Endothelial cell of umbilical vein (primary cell): ENCODE measurements at regions not wholly inside any gene's neighbourhood (a gene's known extent, or its start where the extent isn't known, plus 50 kb on each side); places are given as distances from the start of the nearest gene placed in this dataset.
"Not testable (repeated sequence)": the region's sequence is repeated elsewhere in the genome, so short reads cannot be mapped to it uniquely, and the experiment has no call there.

Source experiments
- BruUV-seq: library from RNA; stranded (reverse); fragments of 400-500 nt; replicated peaks from 2 replicates; lab custom pipeline; 2021; lab: Mats Ljungman, UMichigan
- CTCF ChIA-PET: fragments of 300-600, 350-600 bp; sonication (Branson Sonifier 250); formaldehyde crosslinking; loops from one replicate; lab custom pipeline; 2021; ENCODE audit warnings: antibody characterized with exemption, inconsistent platforms; lab: Charles Lee
- POLR2A ChIA-PET: fragments of 300-600, 350-600 bp; sonication (Branson Sonifier 250); formaldehyde crosslinking; loops from one replicate; lab custom pipeline; 2021; ENCODE audit warnings: antibody characterized with exemption, inconsistent platforms; lab: Charles Lee
- DNase-seq: peaks from one replicate; pipeline ENCODE4 v3.0.0-alpha.2; 2011; ENCODE audit warnings: low read depth, low spot score
- FAIRE-seq: peaks from 2 replicates; lab custom pipeline; 2011; peaks lifted over from hg19 to GRCh38; lab: Jason Lieb, UNC
- H2AFZ ChIP-seq: 2 replicates; pipeline ENCODE4 v1.6.0; 2012; ENCODE audit warnings: low read depth, low read length, control low read depth, inconsistent platforms
- H3K27ac ChIP-seq: 2 replicates; pipeline ENCODE4 v1.5.1; 2011; ENCODE audit warnings: low read depth, mild to moderate bottlenecking, control low read depth, low read length, moderate library complexity; ENCODE audit not compliant: insufficient read depth
- H3K27me3 ChIP-seq, 2 experiments: 2 replicates each; pipeline versions ENCODE4 v1.6.0 to v1.6.1; 2011; ENCODE audit warnings: low read length in 2 of 2, mixed read lengths in 1 of 2; ENCODE audit not compliant: control insufficient read depth in 2 of 2, insufficient read depth in 2 of 2
- H3K36me3 ChIP-seq, 2 experiments: 2 replicates in 1 of 2; 3 replicates in 1 of 2; pipeline ENCODE4 v1.5.1; 2011; ENCODE audit warnings: low read length in 2 of 2, mild to moderate bottlenecking in 1 of 2, moderate library complexity in 1 of 2; ENCODE audit not compliant: control insufficient read depth in 2 of 2, insufficient read depth in 2 of 2; ENCODE audit errors: extremely low read depth in 1 of 2
- H3K4me1 ChIP-seq: 3 replicates; pipeline ENCODE4 v1.5.1; 2011; ENCODE audit warnings: mild to moderate bottlenecking, low read length; ENCODE audit not compliant: control insufficient read depth, insufficient read depth; ENCODE audit errors: extremely low read depth
- H3K4me2 ChIP-seq: 2 replicates; pipeline ENCODE4 v1.6.1; 2011; ENCODE audit warnings: low read length, control low read depth, mixed read lengths; ENCODE audit not compliant: insufficient read depth
- H3K4me3 ChIP-seq, 3 experiments: fragments of 200-600 bp in 1 of 3; sonication (generic), shearing (Covaris generic) in 1 of 3; replicated peaks in 1 of 3; 2 replicates each; pipeline ENCODE4 v1.5.1; 2011 to 2016; ENCODE audit warnings: control low read depth in 3 of 3, low read length in 3 of 3, mild to moderate bottlenecking in 2 of 3, inconsistent platforms in 1 of 3, low read depth in 1 of 3, moderate library complexity in 1 of 3; ENCODE audit not compliant: insufficient read depth in 1 of 3
- H3K79me2 ChIP-seq: 2 replicates; pipeline ENCODE4 v1.6.0; 2012; ENCODE audit warnings: low read length, inconsistent platforms; ENCODE audit not compliant: control insufficient read depth, insufficient read depth
- H3K9ac ChIP-seq: replicated peaks from 2 replicates; pipeline ENCODE3; 2011; ENCODE audit warnings: low read length, control low read depth; ENCODE audit not compliant: insufficient read depth; ENCODE audit errors: extremely low read depth
- H3K9me1 ChIP-seq: replicated peaks from 3 replicates; pipeline ENCODE4 v1.6.0; 2011; ENCODE audit warnings: mild to moderate bottlenecking, low read length; ENCODE audit not compliant: control insufficient read depth, insufficient read depth; ENCODE audit errors: extremely low read depth
- H3K9me3 ChIP-seq: replicated peaks from 2 replicates; pipeline ENCODE4 v1.5.1; 2012; ENCODE audit warnings: low read length, inconsistent platforms; ENCODE audit not compliant: control insufficient read depth, insufficient read depth
- H4K20me1 ChIP-seq: replicated peaks from 2 replicates; pipeline ENCODE3; 2011; ENCODE audit warnings: mild to moderate bottlenecking, low read length; ENCODE audit not compliant: control insufficient read depth, insufficient read depth; ENCODE audit errors: extremely low read depth
- EZH2 ChIP-seq: IDR thresholded peaks from 2 replicates; pipeline ENCODE4 v1.6.1; 2012; ENCODE audit warnings: borderline replicate concordance, low read depth, mild to moderate bottlenecking, moderate library complexity, low read length, inconsistent platforms; ENCODE audit not compliant: severe bottlenecking
- FOS ChIP-seq: IDR thresholded peaks from 2 replicates; pipeline ENCODE4 v1.6.1; 2011; ENCODE audit warnings: mild to moderate bottlenecking, low read length, moderate library complexity, borderline replicate concordance; ENCODE audit not compliant: insufficient read depth
- GATA2 ChIP-seq: IDR thresholded peaks from 2 replicates; pipeline ENCODE4 v1.7.0; 2011; ENCODE audit warnings: low read depth, mild to moderate bottlenecking, moderate library complexity, mixed read lengths, low read length; ENCODE audit not compliant: insufficient read length, insufficient read depth
- JUN ChIP-seq: IDR thresholded peaks from 2 replicates; pipeline ENCODE4 v1.6.1; 2011; ENCODE audit warnings: borderline replicate concordance, low read depth; ENCODE audit not compliant: insufficient read length, insufficient read depth
- MYC ChIP-seq: IDR thresholded peaks from one replicate; pipeline ENCODE4 v1.6.1; 2011; ENCODE audit warnings: mild to moderate bottlenecking, low read depth, low read length
- POLR2A ChIP-seq: IDR thresholded peaks from 2 replicates; pipeline ENCODE4 v1.6.1; 2012; ENCODE audit warnings: low read depth, mild to moderate bottlenecking, control low read depth, low read length
- POLR2AphosphoS5 ChIP-seq: IDR thresholded peaks from 2 replicates; pipeline ENCODE4 v1.6.1; 2012; ENCODE audit warnings: low read depth, mild to moderate bottlenecking, control low read depth, low read length, moderate library complexity; ENCODE audit not compliant: insufficient read depth
- dilution Hi-C: fragments of 300-500 bp; cut with MboI; formaldehyde crosslinking; loops from one replicate; pipeline ENCODE4 v1.15.0; 2019; ENCODE audit warnings: low sequenced_read_pairs; ENCODE audit not compliant: extremely low pct_ligation_motif_present
- intact Hi-C: fragments of 100-400 bp; cut with micrococcal nuclease; formaldehyde crosslinking; loops from one replicate; pipeline ENCODE4 v1.10.0; 2022
- TF ChIP-seq, protein P1 (sequence below), 2 donors: IDR thresholded peaks; 1 replicate in 1 of 2; 2 replicates in 1 of 2; pipeline ENCODE4 v1.5.1; 2011; ENCODE audit warnings: low read length in 2 of 2, mild to moderate bottlenecking in 2 of 2, moderate library complexity in 2 of 2, control low read depth in 1 of 2, inconsistent platforms in 1 of 2, low read depth in 1 of 2; ENCODE audit not compliant: insufficient read depth in 1 of 2; ENCODE audit errors: extremely low read depth in 1 of 2
- TF ChIP-seq, protein P2 (sequence below): IDR thresholded peaks from 2 replicates; pipeline ENCODE4 v1.6.1; 2011; ENCODE audit not compliant: insufficient read depth, insufficient read length

- ChIA-PET CTCF (interaction anchor here (0.7 kb wide), 1 partner anchor 125 kb away, joined by 3 read pairs; no protein-coding TSS in a partner anchor), POLR2A (no interaction called here)
- FAIRE-seq (no peak), DNase-seq (no peak)
- TF ChIP-seq POLR2AphosphoS5 = no peak
- TF ChIP-seq POLR2A = no peak
- TF ChIP-seq FOS = no peak
- no peak for TF ChIP-seq EZH2
- TF ChIP-seq, protein P1, sequence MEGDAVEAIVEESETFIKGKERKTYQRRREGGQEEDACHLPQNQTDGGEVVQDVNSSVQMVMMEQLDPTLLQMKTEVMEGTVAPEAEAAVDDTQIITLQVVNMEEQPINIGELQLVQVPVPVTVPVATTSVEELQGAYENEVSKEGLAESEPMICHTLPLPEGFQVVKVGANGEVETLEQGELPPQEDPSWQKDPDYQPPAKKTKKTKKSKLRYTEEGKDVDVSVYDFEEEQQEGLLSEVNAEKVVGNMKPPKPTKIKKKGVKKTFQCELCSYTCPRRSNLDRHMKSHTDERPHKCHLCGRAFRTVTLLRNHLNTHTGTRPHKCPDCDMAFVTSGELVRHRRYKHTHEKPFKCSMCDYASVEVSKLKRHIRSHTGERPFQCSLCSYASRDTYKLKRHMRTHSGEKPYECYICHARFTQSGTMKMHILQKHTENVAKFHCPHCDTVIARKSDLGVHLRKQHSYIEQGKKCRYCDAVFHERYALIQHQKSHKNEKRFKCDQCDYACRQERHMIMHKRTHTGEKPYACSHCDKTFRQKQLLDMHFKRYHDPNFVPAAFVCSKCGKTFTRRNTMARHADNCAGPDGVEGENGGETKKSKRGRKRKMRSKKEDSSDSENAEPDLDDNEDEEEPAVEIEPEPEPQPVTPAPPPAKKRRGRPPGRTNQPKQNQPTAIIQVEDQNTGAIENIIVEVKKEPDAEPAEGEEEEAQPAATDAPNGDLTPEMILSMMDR (IDR thresholded peaks at IDR 0.05; ENCODE audit: extremely low read depth in 1 of 2, insufficient read depth in 1 of 2, low read depth in 1 of 2, low read length in 2 of 2) = no peak
- no peak for TF ChIP-seq GATA2
- TF ChIP-seq, protein P2, sequence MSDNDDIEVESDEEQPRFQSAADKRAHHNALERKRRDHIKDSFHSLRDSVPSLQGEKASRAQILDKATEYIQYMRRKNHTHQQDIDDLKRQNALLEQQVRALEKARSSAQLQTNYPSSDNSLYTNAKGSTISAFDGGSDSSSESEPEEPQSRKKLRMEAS = no peak
- no peak for TF ChIP-seq MYC
- TF ChIP-seq JUN = no peak
- no peaks in the 10 kb centered on the region for H4K20me1 ChIP-seq
- no peaks in the 10 kb centered on the region for H3K79me2 ChIP-seq
- BruUV-seq = no TSS peak
- no peak overlapping the region for H2AFZ ChIP-seq
- intact Hi-C loops (no loop called here), dilution Hi-C loops (no loop called here)
- H3K27me3 ChIP-seq = no peaks in the 10 kb centered on the region
- no peak overlapping the region for H3K4me2 ChIP-seq
- H3K4me1 ChIP-seq = no peaks in the 10 kb centered on the region
- no peaks in the 10 kb centered on the region for H3K9me3 ChIP-seq
- H3K36me3 ChIP-seq = no peaks in the 10 kb centered on the region
- no peak overlapping the region for H3K9ac ChIP-seq
- H3K9me1 ChIP-seq = no peaks in the 10 kb centered on the region
- no peak overlapping the region for H3K4me3 ChIP-seq
- H3K27ac ChIP-seq = no peak overlapping the region
Observed at GRCh38 chr7:46047581-46047980, 126.5 kb upstream of the IGFBP3 start.

DNA sequence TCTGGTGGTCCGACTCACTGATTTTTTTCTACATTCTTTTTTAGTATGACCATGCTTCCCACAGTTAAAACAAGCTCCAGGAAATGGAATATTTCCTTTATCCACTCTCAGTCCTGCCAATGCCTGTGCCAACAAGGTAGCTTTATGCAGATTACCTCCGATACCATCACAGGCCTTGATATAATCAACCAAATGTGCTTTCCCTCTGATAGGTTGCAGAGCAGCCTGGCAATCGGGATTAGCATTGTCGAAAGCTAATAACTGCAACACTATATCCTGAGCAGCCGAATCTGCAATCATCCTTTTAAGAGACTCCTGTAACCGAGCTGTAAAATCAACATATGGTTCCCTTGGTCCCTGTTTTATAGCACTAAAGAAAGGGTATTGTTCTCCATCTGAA is 122.3 kb upstream of the IGFBP3 start:
- H3K4me2 ChIP-seq, H3K4me1 ChIP-seq, H3K79me2 ChIP-seq, H3K9me3 ChIP-seq, H3K4me3 ChIP-seq, H3K36me3 ChIP-seq, H4K20me1 ChIP-seq, H3K9ac ChIP-seq, BruUV-seq, DNase-seq, H3K9me1 ChIP-seq, dilution Hi-C loops, H3K27ac ChIP-seq, H3K27me3 ChIP-seq, H2AFZ ChIP-seq, intact Hi-C loops, POLR2A ChIA-PET, FAIRE-seq: not testable (repeated sequence)
- CTCF ChIA-PET = interaction anchor here (1.0 kb wide), 1 partner anchor 121 kb away, joined by 3 read pairs; no protein-coding TSS in a partner anchor

DNA sequence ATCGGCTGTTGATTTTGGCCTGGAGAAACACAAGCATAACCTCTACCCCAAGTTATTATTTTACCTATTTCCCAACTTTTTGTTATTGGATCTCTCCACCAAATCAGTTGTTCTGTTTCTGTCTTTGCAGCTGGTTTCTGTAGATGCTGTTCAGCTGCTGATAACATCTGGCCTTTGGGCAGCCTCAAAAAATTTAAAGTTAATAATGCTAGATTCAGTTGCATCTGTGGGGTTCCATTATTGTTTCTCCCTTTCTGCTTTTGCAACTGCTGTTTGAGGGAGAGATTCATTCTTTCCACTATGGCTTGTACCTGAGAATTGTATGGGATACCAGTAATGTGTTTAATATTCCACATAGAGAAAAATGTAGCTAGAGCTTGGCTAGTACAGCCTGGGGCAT is 118.7 kb upstream of the IGFBP3 start:
- H3K79me2 ChIP-seq, H3K9ac ChIP-seq, FAIRE-seq, intact Hi-C loops, H3K4me1 ChIP-seq, H3K4me3 ChIP-seq, H3K9me1 ChIP-seq, H4K20me1 ChIP-seq, H3K36me3 ChIP-seq, DNase-seq, H3K9me3 ChIP-seq, BruUV-seq, POLR2A ChIA-PET, dilution Hi-C loops, H3K4me2 ChIP-seq, H3K27me3 ChIP-seq, H2AFZ ChIP-seq, H3K27ac ChIP-seq, CTCF ChIA-PET: not testable (repeated sequence)
